DMS153 treated with DMSO at 0.1 percent for 48 hours (cell line): ENCODE measurements at regions not wholly inside any gene's neighbourhood (a gene's known extent, or its start where the extent isn't known, plus 50 kb on each side); places are given as distances from the start of the nearest gene placed in this dataset.
"Not testable (repeated sequence)": the region's sequence is repeated elsewhere in the genome, so short reads cannot be mapped to it uniquely, and the experiment has no call there.

ENCODE experiments used
- DNase-seq: peaks from one replicate; lab custom pipeline; 2025; ENCODE audit not compliant: unreplicated experiment; lab: John Stamatoyannopoulos, UW

DNA sequence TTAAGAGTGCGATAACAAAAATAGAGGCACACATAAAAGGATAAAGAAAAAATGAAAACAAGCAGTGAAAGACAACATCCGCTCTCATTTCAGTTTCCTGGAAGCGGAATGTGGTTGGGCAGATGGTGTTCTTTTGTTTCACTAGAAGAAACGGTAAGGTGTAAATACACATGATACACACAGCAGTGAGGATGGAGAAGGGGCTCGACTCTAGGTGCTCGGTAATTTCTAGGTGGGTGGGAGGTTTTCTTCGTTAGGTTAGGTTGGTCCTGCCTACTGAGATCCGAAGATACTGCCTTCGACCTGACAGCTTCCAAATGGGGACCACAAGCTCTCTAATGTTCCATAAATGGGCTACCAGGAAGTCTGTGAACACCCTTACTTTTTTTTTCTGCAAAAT lies 1082.5 kb downstream of the BCL11B start:
- peak; percentile 28 for DNase-seq

DNA sequence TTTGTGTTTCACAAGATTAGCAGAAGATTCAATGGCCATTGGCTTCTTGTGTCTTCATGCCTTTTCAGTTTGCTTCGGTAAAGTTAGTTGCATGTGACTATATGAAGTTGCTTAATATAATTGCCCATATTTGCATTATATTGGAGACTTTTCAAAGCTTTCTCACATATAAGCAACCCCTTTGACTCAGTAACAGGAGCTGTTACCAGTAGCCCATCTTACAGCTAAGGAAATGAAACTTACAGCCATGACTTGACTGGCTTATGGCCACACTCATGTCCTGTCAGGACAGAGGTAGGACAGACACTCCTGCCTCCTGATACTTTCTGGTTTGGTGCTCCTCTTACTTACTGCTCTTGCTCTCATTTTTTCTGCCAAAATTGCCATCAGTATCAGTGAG lies 1082.1 kb downstream of the BCL11B start:
- no peak for DNase-seq

DNA sequence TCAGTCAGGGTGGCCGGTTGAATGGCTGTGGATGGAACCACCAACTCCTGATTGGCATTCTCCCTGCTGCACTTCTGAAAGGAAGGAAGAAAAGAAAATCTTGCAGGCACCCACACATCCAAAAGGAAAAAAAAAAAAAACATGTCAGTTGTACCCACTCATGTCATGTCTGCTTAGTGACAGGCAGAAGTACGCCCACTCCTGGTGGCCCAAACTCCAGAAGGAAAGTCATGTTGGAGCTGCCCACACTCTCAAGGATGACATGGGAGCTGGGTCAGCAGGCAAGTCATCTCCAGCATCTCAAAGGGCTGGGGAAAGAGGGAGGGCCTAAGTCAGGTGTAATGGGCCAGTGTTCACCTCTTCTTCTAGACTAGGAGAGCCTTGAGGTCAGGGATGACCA lies 1079.1 kb downstream of the BCL11B start:
- no peak for DNase-seq

DNA sequence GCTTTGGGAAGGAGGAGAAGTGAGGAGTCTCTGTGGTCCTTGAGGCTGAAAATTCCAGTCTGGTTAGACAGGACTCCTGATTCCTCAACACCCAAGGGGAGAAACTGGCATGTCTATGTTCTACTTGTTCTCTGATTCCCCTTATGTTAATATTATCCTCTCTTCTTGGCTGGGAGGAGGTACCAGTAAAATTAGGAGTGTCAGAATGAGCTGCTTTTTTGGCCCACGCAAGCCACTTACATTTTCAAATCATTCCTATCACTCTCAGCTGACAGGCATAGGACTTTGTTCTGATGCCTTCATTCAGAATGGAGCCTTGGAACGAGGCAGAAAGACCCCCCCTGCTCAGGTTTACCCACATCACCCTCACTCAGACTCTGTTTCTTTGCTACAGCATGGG lies 1077.2 kb downstream of the BCL11B start:
- no peak for DNase-seq

DNA sequence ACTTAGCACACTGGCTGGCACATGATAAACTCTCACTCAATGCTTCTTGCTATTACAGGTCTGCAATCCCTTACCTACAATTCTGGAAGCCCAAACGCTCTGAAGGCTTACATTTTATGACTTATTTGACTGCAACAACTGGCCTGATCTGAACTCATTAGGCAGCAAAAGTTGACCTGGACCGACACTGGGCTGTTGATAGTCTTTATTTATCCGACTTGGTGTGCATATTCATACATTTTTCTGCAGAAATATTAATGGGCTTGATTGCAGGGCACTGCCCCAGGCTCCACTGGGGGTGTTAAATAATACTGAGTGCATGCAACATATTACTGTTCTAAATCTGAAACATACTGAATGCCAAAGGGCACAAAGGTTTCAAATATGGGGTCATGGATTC lies 1076.7 kb downstream of the BCL11B start:
- DNase-seq, result no peak

DNA sequence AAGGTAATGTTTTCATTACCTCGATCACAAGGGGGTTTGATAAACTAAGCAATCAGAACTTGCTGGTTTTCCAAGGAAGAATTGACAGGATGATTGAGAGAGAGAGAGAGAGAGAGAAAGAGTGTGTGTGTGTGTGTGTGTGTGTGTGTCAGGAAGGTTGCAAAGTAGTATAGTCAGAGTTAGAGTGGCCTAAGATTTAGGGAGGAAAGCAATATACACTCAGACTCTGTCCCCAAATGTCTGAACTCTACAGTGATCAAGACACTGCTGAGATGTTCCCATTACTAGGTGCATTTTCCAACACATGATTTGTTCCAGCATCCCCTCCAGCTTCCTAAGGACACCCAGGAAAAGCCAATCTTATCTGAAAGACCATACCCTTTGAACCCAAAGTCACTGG lies 1074.1 kb downstream of the BCL11B start:
- no peak for DNase-seq

DNA sequence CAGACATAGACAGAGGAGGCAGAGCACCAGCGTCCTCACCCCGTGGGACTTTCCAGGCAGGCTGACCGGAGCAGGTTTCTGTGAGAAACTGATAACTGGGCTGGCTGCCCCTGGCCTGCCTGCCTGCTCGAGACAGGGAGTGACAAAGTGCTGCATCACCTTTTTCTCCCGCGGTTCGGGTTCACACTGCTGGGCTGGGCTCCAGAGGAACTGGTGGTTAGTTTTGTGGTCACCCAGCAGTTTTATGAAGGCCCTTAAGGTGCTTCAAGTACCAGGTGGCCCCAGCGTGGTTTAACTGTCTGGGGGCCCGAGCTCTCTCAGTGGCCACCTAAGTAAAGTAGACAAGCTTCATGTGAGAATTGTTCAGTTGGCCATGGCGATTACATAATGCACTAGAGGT lies 1073.6 kb downstream of the BCL11B start:
- DNase-seq, result no peak

DNA sequence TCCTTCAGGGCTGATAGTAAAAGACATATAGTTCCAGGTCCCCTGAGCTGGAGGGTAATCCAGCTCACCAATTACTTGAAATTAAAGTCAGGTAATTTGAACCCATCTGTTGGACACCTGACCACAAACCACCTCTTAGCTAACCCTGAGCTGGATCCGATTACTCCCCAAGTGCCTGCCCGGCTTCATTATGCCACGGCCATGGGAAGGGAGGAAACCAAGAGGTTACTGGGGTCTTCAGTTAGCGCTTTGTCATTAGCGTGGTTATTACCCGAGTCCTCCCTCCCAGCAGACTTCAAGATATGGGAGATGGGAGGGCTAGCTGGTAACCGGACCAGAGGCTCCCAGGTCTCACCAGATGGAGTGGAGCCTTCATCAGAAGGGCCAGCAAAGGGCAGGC lies 1071.4 kb downstream of the BCL11B start:
- DNase-seq, result no peak

DNA sequence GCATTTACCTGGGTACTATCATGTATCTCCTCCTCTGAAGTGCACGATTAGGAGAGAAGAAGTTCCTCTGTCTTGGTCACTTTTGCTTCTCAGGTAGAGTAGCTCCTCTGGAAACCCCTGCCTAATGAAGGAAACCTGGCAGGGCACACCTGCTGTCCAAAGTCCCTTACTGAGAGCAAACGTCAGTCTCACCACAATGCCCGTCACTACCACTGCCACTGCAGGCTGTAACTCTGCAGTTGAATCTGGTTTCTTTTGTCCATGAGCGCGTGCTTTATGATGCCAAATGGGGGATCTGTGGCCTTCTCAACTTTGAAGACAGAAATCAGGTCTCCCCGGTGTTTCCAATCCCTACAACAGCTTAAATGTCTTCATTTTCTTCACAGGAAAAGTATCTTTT lies 1068.6 kb downstream of the BCL11B start:
- DNase-seq, result no peak

DNA sequence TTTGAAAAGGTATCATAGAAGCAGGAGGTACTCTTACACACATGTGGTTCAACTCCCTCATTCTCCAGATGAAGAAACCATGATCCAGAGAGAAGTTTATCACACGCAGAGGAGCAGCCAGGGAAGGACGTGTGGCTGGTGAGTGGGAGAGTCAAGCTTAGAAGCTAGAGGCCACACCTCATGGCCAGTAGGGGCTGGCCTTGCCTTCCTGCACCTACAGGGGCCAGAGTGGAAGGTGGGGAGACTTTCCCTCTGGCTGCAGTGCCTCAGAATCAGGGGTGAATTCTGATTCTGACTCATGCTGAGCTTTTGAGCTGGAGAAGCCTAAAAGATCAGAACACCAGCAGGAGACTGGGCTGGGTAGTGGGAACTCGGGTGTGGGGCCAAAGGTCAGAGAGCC lies 1067.9 kb downstream of the BCL11B start:
- no peak for DNase-seq

DNA sequence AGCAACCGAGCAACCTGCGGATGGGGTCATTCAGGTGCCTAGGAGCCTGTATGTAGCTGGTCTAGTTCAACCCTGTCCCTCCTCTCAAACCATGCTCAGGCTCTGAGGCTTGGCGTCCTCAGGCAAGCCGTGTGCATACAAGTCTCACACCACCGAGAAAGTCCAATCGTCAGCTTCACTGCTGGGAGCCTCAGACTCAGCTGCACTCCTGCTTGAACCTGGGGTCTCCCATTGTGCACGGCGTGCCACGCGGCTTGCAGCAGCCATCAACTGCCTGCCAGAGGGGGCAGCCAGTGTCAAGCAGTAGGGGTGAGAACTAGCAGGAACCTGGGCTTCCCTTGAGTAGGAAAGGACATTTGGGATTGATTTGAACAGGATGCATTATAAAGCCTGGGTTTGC lies 1064.6 kb downstream of the BCL11B start:
- no peak for DNase-seq

DNA sequence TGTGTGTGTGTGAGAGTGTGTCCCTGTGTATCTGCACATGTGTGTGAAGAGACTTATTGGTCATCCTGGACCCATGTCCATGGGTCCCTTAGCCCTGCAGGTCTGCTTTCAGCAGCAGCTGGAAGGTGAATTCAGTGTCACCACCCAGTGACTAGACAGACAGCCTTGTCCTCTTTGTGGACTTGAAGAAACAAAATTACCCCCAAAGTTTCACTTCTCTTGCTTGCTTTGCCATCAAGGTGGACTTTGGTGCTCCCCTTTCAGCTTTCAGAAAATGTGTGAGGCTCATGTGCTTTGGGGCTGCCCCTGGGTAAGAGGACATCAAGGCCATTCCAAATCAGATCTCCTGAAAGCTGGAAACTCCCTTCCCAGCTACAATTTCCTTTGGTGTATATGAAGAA lies 1063.8 kb downstream of the BCL11B start:
- DNase-seq, result no peak

DNA sequence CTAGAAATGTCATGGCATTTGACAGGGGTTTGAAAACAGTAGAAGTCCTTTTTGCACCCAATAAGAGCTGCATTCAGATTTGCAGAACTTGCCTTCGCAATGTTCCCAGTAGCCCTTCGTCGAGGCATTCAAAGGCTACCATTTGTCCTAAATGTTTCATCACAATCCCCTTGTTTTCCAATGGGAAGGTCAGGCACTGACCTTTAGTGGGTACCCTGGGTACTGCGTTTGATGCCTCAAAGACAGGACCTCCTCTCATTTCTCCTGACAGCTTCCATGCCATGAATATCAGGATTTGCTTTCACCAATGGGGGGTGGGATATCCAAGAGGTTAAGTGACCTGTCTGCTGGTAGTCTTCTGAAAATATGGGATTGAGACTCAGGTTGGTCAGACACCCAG lies 1063.1 kb downstream of the BCL11B start:
- no peak for DNase-seq

DNA sequence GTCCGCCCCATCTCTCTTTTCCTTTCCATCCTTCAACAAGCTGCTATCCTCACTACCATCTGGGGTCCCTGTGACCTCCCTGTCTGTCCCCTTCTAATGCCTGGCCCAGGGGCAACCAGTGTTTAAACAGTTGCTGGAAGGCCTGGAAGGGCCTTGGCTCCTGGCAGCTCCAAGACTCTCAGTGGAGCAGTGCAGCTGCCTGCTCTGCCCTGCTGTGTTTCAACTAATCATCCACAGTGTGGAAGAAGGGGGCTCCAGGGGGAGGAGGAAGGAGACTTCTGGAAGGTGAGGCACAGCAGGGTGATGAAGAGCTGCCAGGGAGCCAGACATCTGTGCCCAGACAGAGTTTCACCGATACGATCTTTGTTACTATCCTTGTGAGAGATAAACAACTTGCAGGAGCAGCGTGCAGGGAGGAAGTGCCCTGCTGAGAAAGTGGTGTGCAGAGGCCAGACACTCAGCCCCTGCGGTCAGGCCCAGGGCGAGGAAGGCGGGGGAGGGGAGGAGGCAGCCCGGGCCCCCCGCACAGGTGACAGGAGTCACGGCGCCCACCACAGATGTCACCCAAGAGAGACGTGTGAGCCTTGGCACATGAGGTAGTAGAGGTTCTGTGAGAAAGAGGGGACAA lies 1061.8 kb downstream of the BCL11B start:
- DNase-seq, result no peak

DNA sequence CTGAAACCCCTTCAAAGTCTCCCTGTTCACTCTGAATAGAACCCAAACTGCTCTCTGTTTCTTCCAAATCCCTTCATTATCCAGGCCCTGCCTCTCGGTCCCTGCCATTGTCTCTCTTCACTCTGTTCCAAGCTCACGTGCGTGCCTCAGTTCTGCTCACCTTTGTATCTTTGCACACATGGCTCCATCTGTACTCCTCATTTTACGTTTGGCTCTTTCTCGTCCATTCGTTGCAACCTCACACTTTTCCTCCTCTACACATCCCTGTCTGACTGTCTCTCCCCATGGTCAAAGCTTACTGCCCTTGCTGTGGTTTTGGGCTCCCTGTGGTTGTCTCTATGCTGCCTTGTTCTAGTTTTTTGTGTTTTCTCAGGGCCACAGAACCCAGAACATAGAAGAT lies 1054.5 kb downstream of the BCL11B start:
- no peak for DNase-seq

DNA sequence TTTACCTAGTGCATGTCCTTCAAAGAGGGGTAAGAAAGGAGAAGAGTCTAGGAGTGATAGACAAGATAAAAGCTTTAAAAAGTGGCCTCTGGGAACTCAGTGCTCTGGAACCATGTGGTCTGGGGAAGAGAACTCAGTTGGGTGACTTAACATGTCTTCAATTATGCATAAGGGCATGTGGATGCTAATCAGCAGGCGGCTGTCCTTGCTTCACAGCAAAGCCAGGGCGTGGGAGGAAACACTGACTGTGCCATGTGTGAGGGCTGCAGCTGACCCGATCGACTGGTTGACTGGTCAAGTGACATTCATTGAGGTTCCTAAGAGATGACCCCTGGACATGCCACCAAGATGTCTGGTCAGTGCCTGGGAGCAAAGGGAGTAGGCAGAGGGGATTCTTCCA lies 1053.8 kb downstream of the BCL11B start:
- no peak for DNase-seq

DNA sequence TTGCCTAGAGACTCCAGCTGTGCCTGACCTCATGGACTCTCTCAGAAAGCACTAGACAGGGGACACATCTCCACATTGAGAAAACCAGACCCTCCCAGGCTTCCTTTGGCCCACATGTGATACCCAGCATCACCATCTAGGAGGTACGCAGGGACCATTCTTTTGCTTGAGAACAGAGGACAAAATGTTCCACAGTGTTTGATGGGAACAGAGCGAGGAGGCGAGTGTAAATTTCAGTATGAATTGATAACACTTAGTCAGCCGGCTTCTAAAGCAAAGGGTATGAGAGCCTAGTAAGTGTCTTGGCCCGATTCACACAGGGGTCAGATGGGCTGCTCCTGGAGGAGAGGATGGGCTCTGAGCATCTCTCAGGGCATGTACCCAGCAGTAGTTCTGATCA lies 1052.4 kb downstream of the BCL11B start:
- DNase-seq, result no peak

DNA sequence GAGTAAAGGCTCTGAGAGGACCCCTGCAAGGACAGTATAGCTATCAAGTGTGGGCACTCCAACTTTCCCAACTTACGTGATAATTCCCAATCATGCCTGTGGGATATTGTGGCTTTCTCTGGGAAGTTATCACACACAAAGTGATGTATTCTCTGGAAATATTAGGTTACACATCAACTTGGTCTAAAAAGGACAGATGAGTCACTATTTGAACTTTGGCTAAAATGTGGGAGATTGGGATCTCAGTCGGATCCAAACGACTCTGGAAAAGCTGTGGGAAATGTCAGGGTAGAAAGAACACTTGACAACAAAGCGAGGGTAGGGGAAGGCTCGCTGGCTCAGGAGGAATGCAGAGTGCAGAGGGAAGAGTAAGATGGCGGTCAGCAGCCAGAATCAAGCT lies 1048.9 kb downstream of the BCL11B start:
- DNase-seq, result no peak

DNA sequence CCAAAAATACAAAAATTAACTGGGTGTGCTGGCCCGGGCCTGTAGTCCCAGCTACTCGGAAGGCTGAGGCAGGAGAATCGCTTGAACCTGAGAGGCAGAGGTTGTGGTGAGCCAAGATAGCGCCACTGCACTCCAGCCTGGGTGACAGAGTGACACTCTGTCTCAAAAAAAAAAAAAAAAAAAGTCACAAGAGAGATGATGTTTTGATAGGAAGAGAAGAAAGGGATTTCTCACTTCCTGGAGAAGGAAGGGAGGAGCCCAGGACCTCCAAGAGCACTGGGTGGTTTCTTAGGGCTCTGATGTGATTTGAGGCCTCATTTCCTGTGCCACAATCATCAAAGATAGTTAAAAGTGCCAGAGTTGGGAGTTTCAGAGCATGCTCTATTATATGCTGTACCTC lies 1048.3 kb downstream of the BCL11B start:
- DNase-seq, result not testable (repeated sequence)

DNA sequence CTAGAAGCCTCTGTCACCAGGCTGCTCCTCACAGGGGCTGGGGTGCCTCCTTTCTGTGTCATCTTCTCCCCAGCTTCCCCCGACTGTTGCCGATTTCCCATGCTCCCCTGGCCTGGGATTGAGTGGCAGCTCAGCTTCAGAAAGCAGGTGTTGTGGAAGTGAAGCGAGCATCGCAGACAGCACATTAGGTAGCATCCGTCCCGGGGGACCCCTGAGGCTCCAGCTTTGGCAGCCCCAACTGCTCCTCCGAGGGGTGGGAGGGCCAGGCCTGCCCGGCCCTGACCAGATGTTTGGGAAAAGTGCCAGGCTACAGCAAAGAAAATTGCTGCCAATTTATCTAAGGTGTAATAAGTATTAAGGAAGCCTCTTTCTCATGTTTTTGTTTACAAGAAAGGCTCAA lies 1045.6 kb downstream of the BCL11B start:
- no peak for DNase-seq

DNA sequence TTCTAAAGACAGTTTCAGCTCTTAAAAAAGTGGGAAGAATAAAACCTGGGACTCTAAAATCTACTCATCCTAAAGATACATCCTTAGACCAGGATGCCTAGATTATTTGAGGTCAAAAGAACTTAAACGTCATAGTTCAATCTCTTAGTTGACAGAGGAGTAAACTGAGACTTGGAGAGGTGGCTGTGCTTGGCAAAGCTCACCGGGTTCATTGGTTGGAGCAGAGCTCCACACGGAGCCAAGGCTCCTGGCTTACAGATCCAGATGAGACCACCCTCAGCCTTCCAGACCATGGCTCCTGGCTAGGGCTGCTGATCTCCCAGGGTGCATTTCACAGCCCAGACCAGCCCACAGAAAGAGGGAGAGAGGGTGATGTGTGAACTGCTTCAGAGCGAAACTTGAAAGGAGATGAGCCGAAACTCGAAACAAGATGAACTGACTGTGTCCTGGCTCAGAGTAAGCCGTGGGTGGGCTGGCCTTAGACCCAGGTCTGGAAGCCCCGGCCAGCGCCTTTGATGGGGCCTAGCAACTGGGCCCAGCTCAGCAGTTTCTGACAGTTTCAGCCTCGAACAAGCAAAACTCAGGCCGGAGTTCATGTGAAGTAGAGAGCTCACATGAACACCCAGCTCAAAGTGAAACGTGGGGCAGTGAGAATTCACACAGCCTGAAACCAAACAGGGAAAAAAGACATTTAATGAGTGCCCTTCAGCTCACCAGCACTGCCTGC lies 1044.8 kb downstream of the BCL11B start:
- DNase-seq, result no peak

DNA sequence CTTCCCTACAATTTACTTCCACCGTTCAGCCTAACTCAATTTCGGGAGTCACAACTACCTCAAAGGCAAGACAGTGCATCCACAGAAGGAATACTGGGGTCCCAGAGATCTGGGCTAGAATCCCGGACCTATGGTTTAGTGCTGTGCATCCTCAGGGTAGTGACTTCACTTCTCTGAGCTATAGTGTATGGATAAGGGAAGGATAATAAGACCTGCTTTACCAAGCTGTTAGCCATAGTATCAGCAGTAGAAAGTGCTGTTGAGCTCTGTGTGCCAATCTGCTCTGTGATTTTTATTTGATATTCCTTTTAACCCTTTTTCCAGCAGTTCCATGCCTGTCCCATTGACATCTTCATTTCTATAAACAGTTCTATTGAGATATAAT lies 1044.3 kb downstream of the BCL11B start:
- no peak for DNase-seq
